Heart right ventricle (tissue), 16 donors: ENCODE measurements at regions not wholly inside any gene's neighbourhood (a gene's known extent, or its start where the extent isn't known, plus 50 kb on each side); places are given as distances from the start of the nearest gene placed in this dataset.

ENCODE experiments used
- ATAC-seq, 8 donors: fragments of 200-7000 bp; cut with Tn5 transposase; one replicate each; pipeline ENCODE4 v1.9.1; 2020; ENCODE audit warnings: mild to moderate bottlenecking in 8 of 8, moderate library complexity in 8 of 8, moderate number of reproducible peaks in 1 of 8
- DNase-seq, 2 donors: peaks; one replicate each; pipeline ENCODE4 v3.0.0-alpha.2; 2020
- H3K27ac ChIP-seq, 10 donors: fragments of 200-600 bp; sonication (generic) in 2 of 10; one replicate each; pipeline versions ENCODE4 v1.5.0 to v1.8.0; 2020 to 2022; ENCODE audit warnings: mild to moderate bottlenecking in 3 of 10
- H3K27me3 ChIP-seq, 7 donors: fragments of 200-600 bp; one replicate each; pipeline ENCODE4 v1.8.0; 2021 to 2022; ENCODE audit warnings: mild to moderate bottlenecking in 2 of 7
- H3K36me3 ChIP-seq, 9 donors: fragments of 200-600 bp; sonication (generic) in 1 of 9; one replicate each; pipeline versions ENCODE4 v1.5.0 to v1.8.0; 2020 to 2022; ENCODE audit warnings: mild to moderate bottlenecking in 2 of 9
- H3K4me1 ChIP-seq, 9 donors: fragments of 200-600 bp; sonication (generic) in 1 of 9; one replicate each; pipeline versions ENCODE4 v1.5.0 to v1.8.0; 2020 to 2022; ENCODE audit warnings: mild to moderate bottlenecking in 4 of 9
- H3K4me3 ChIP-seq, 10 donors: fragments of 200-600 bp; sonication (generic) in 2 of 10; one replicate each; pipeline versions ENCODE4 v1.5.0 to v1.8.0; 2020 to 2022; ENCODE audit warnings: mild to moderate bottlenecking in 7 of 10, moderate library complexity in 2 of 10
- H3K9me3 ChIP-seq, 11 donors: fragments of 200-600 bp in 10 of 11; sonication (generic) in 2 of 11; one replicate each; pipeline versions ENCODE4 v1.5.0 to v1.8.0; 2013 to 2022; ENCODE audit warnings: mild to moderate bottlenecking in 2 of 11, control low read depth in 1 of 11, moderate library complexity in 1 of 11
- CTCF ChIP-seq, 9 donors: fragments of 200-600 bp; sonication (generic) in 2 of 9; IDR thresholded peaks; one replicate each; pipeline versions ENCODE4 v1.5.0 to v1.8.0; 2021 to 2022; ENCODE audit warnings: antibody characterized with exemption in 9 of 9, mild to moderate bottlenecking in 5 of 9, moderate library complexity in 1 of 9
- WGBS, 2 donors: extraction: QIAGEN DNeasy Blood & Tissue Kit; methylation state at CpG; one replicate each; pipeline ENCODE4 v1.1.7; 2013; ENCODE audit warnings: inconsistent platforms in 1 of 2; 5-methylcytosine and 5-hydroxymethylcytosine counted together
- intact Hi-C, 10 donors: fragments of 100-400 bp; cut with DNase I; formaldehyde crosslinking; loops; one replicate each; pipeline versions ENCODE4 v1.11.1 to v1.14.2; 2022
- donor health status: Arrhythmogenic right ventricular cardiomyopathy.
- donor health status: ischemic (EF 13 %, LVEDD 7.1; RV severe dilation, severe dysfunction).
- donor health status: healthy with polysubstance abuse.
- donor health status: DM: no; HTN: yes; CAD: no.
- donor health status: DM: no; HTN: no; CAD: no.
- donor health status: ischemic (EF 25% LVEDD 6.9; RV normal size, moderate dysfunction).
- donor health status: ischemic (EF 25% LVEDD 5.7; RV mildly dilated, moderate dysfunction).
- donor health status: healthy.
- donor health status: DM: yes; HTN: yes; CAD: no.
- donor health status: Ischemic cardiomyopathy.
- donor health status: ischemic (EF 35%, LVEDD 5.7; RV mildly dilated, moderate dysfunction).
- donor health status: nonischemic (EF 11% LVEDD 7.7; RV severe dilation, severe dysfunction).
- donor health status: DM: yes; HTN: yes; CAD: no.
- donor health status: PGD.
- donor health status: ischemic (EF 29% LVEDD 5.4; RV normal size, mild dysfunction).
- donor health status: nonischemic (EF 23%, LVEDD 6.1; RV moderate dilation, normal function).

GRCh38 chr4:63440236-63440635 lies 969.0 kb downstream of the TECRL start:
- no peak for ATAC-seq

GRCh38 chr4:63430105-63430504 lies 979.1 kb downstream of the TECRL start:
- ATAC-seq (no peak), DNase-seq (no peak)
- intact Hi-C loops: no loop called here
- H3K36me3 ChIP-seq: no peaks in the 10 kb centered on the region
- H3K9me3 ChIP-seq: peaks cover 0 to 3% (median 0%) of the 10 kb centered on the region in 11 donors
- H3K27me3 ChIP-seq: no peaks in the 10 kb centered on the region
- WGBS, 2 donors: 68 to 76% methylated on average over 1 of the region's 1 CpG
- TF ChIP-seq CTCF (IDR thresholded peaks at IDR 0.05): no peak
- no peak overlapping the region for H3K27ac ChIP-seq
- H3K4me3 ChIP-seq: no peak overlapping the region
- no peaks in the 10 kb centered on the region for H3K4me1 ChIP-seq

More at GRCh38 chr4:63440236-63440635, 969.0 kb downstream of the TECRL start:
- Histone ChIP-seq H3K36me3 (no peaks in the 10 kb centered on the region), H3K9me3 (peaks cover 0 to 3% (median 0%) of the 10 kb centered on the region in 11 donors), H3K27me3 (no peaks in the 10 kb centered on the region), H3K4me3 (no peak overlapping the region), H3K27ac (no peak overlapping the region), H3K4me1 (no peaks in the 10 kb centered on the region)
- TF ChIP-seq CTCF (IDR thresholded peaks at IDR 0.05): no peak
- no peak for DNase-seq
- intact Hi-C loops: no loop called here

- 77 to 83% methylated on average over 4 of the region's 4 CpGs for WGBS, 2 donors
- ATAC-seq: no peak
- intact Hi-C loops: no loop called here
Observed at GRCh38 chr4:63396269-63396668, 1013.0 kb downstream of the TECRL start.

GRCh38 chr4:63393544-63393943 lies 1015.7 kb downstream of the TECRL start:
- intact Hi-C loops: no loop called here
- Histone ChIP-seq H3K36me3 (no peaks in the 10 kb centered on the region), H3K27ac (no peak overlapping the region), H3K27me3 (no peaks in the 10 kb centered on the region), H3K4me3 (no peak overlapping the region), H3K4me1 (no peaks in the 10 kb centered on the region), H3K9me3 (peaks cover 0 to 36% (median 7%) of the 10 kb centered on the region in 11 donors)
- TF ChIP-seq CTCF (IDR thresholded peaks at IDR 0.05): no peak
- no peak for ATAC-seq
- DNase-seq: no peak

More at GRCh38 chr4:63396269-63396668, 1013.0 kb downstream of the TECRL start:
- no peak for TF ChIP-seq CTCF (IDR thresholded peaks at IDR 0.05)
- Histone ChIP-seq H3K27me3 (no peaks in the 10 kb centered on the region), H3K4me3 (no peak overlapping the region), H3K27ac (no peak overlapping the region), H3K9me3 (peaks cover 0 to 36% (median 7%) of the 10 kb centered on the region in 11 donors), H3K36me3 (no peaks in the 10 kb centered on the region), H3K4me1 (no peaks in the 10 kb centered on the region)
- DNase-seq: no peak
